ENCODE measurements at regions not wholly inside any gene's neighbourhood (a gene's known extent, or its start where the extent isn't known, plus 50 kb on each side); places are given as distances from the start of the nearest gene placed in this dataset.
"Not testable (repeated sequence)": the region's sequence is repeated elsewhere in the genome, so short reads cannot be mapped to it uniquely, and the experiment has no call there.

GRCh38 chr2:175843625-175844024 is 158.4 kb downstream of the LNPK start:
- no peak for TF ChIP-seq CTCF (IDR thresholded peaks at IDR 0.05; ENCODE audit: extremely low read depth, missing control alignments)
- DNase-seq (ENCODE audit: low spot score) = no peak

GRCh38 chr2:175842996-175843395 is 159.1 kb downstream of the LNPK start:
- no peak for TF ChIP-seq CTCF (IDR thresholded peaks at IDR 0.05; ENCODE audit: extremely low read depth, missing control alignments)
- no peak for DNase-seq (ENCODE audit: low spot score)

GRCh38 chr2:175840765-175841164 is 161.3 kb downstream of the LNPK start:
- DNase-seq (ENCODE audit: low spot score) = not testable (repeated sequence)

- no peak for TF ChIP-seq CTCF (IDR thresholded peaks at IDR 0.05; ENCODE audit: extremely low read depth, missing control alignments)
Observed at GRCh38 chr2:175840256-175840655, 161.8 kb downstream of the LNPK start.

GRCh38 chr2:175838979-175839378 is 163.1 kb downstream of the LNPK start:
- no peak for DNase-seq (ENCODE audit: low spot score)
- TF ChIP-seq CTCF (IDR thresholded peaks at IDR 0.05; ENCODE audit: extremely low read depth, missing control alignments) = no peak

More at GRCh38 chr2:175840256-175840655, 161.8 kb downstream of the LNPK start:
- no peak for DNase-seq (ENCODE audit: low spot score)

- DNase-seq (ENCODE audit: low spot score) = no peak
- no peak for TF ChIP-seq CTCF (IDR thresholded peaks at IDR 0.05; ENCODE audit: extremely low read depth, missing control alignments)
Observed at GRCh38 chr2:175837046-175837445, 165.0 kb downstream of the LNPK start.

- no peak for TF ChIP-seq CTCF (IDR thresholded peaks at IDR 0.05; ENCODE audit: extremely low read depth, missing control alignments)
- no peak for DNase-seq (ENCODE audit: low spot score)
Observed at GRCh38 chr2:175836361-175836760, 165.7 kb downstream of the LNPK start.

- no peak for DNase-seq (ENCODE audit: low spot score)
- TF ChIP-seq CTCF (IDR thresholded peaks at IDR 0.05; ENCODE audit: extremely low read depth, missing control alignments) = no peak
Observed at GRCh38 chr2:175834477-175834876, 167.6 kb downstream of the LNPK start.

All from GM20000 (cell line).